Liver (tissue), 3 donors: ENCODE measurements at regions not wholly inside any gene's neighbourhood (a gene's known extent, or its start where the extent isn't known, plus 50 kb on each side); places are given as distances from the start of the nearest gene placed in this dataset.

ENCODE experiments used
- CTCF ChIP-seq: fragments of 150-350 bp; IDR thresholded peaks from 2 replicates; pipeline ENCODE4 v1.5.1; 2017; ENCODE audit warnings: improper control_type of control experiment, low read depth, low read length; ENCODE audit not compliant: missing input control
- EGR1 ChIP-seq, 2 donors: IDR thresholded peaks; 2 replicates each; pipeline ENCODE4 v1.6.1; 2016 to 2018; ENCODE audit warnings: antibody characterized with exemption in 2 of 2, low read depth in 2 of 2
- FOXA1 ChIP-seq: IDR thresholded peaks from 2 replicates; pipeline ENCODE4 v1.6.1; 2016; ENCODE audit warnings: antibody characterized with exemption
- FOXA2 ChIP-seq: IDR thresholded peaks from 2 replicates; pipeline ENCODE4 v1.6.1; 2016; ENCODE audit warnings: antibody characterized with exemption
- GABPA ChIP-seq, 2 donors: IDR thresholded peaks in 1 of 2; conservative IDR thresholded peaks in 1 of 2; 2 replicates each; pipeline ENCODE4 v1.6.1; 2016; ENCODE audit warnings: antibody characterized with exemption in 2 of 2, mild to moderate bottlenecking in 1 of 2, moderate library complexity in 1 of 2
- MAX ChIP-seq: IDR thresholded peaks from 2 replicates; pipeline ENCODE4 v1.6.1; 2016; ENCODE audit warnings: antibody characterized with exemption
- RAD21 ChIP-seq, 2 donors: IDR thresholded peaks; 2 replicates each; pipeline ENCODE4 v1.6.1; 2016; ENCODE audit warnings: antibody characterized with exemption in 2 of 2, mild to moderate bottlenecking in 2 of 2
- REST ChIP-seq: IDR thresholded peaks from 2 replicates; pipeline ENCODE4 v1.6.1; 2016; ENCODE audit warnings: antibody characterized with exemption, mild to moderate bottlenecking
- TAF1 ChIP-seq: conservative IDR thresholded peaks from 2 replicates; pipeline ENCODE4 v1.6.1; 2016; ENCODE audit warnings: antibody characterized with exemption, mild to moderate bottlenecking
- ZBTB33 ChIP-seq: IDR thresholded peaks from 2 replicates; pipeline ENCODE4 v1.6.1; 2016; ENCODE audit warnings: antibody characterized with exemption
- donor health status: healthy.
- donor health status: healthy.

- no peak for TF ChIP-seq CTCF
- no peak for TF ChIP-seq MAX
- no peak for TF ChIP-seq FOXA1
- no peak for TF ChIP-seq TAF1
- no peak for TF ChIP-seq RAD21 (IDR thresholded peaks at IDR 0.05)
- no peak for TF ChIP-seq EGR1 (IDR thresholded peaks at IDR 0.05; ENCODE audit: low read depth in 2 of 2)
- no peak for TF ChIP-seq GABPA (IDR thresholded peaks at IDR 0.05 in 1 of 2, conservative IDR thresholded peaks at IDR 0.05 in 1 of 2)
- TF ChIP-seq REST: no peak
- TF ChIP-seq FOXA2: no peak
- no peak for TF ChIP-seq ZBTB33
Measured at GRCh38 chr10:105354010-105354409, 712.9 kb downstream of the SORCS3 start.
